ENCODE measurements at regions not wholly inside any gene's neighbourhood (a gene's known extent, or its start where the extent isn't known, plus 50 kb on each side); places are given as distances from the start of the nearest gene placed in this dataset.

DNA sequence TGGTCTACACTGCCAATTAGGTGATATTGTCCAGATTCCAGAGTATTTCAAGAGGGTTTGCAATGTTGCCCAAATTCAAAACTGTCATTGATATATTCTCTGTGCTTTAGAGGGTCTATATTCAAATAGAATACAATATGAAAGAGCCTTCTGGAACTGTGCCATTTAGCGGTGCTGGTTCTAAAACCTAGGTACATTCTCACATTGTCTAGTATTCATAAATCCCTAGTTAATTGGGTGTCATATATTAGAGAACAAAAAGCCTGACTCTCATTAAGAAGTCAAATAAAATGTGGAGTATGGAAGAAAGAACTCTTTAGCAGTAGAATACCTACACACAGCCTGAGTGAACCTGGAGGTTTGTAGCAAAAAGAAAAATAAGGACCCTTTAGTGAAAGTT is 447.9 kb downstream of the CNTN6 start:
- Mint-ChIP-seq H3K9me3 (ENCODE audit: unreplicated experiment) (no peaks in the 10 kb centered on the region), H3K4me3 (ENCODE audit: unreplicated experiment) (no peak overlapping the region), H3K27me3 (ENCODE audit: insufficient read depth, unreplicated experiment) (peaks cover 2% of the 10 kb centered on the region), H3K36me3 (ENCODE audit: insufficient read depth, unreplicated experiment) (no peaks in the 10 kb centered on the region), H3K4me1 (ENCODE audit: low read depth, unreplicated experiment) (no peaks in the 10 kb centered on the region), H3K27ac (ENCODE audit: unreplicated experiment) (no peak overlapping the region)
- no peak for DNase-seq
- ChIA-PET POLR2A (no interaction called here), CTCF (no interaction called here)
- BruUV-seq (replicated peaks) = no TSS peak
- no peak overlapping the region for H3K4me3 ChIP-seq (ENCODE audit: low read depth, low read length)
- H3K36me3 ChIP-seq (ENCODE audit: control insufficient read depth, insufficient read depth, low read length) = no peaks in the 10 kb centered on the region
- intact Hi-C loops (cut with micrococcal nuclease; ENCODE audit: unreplicated experiment) = no loop called here
- H3K27me3 ChIP-seq (replicated peaks; ENCODE audit: control insufficient read depth, insufficient read depth, low read length) = no peaks in the 10 kb centered on the region
- no peaks in the 10 kb centered on the region for H3K4me1 ChIP-seq
- H3K9me3 ChIP-seq = no peaks in the 10 kb centered on the region; the same call in 1 of the 2 replicates
- TF ChIP-seq CTCF (IDR thresholded peaks at IDR 0.05; ENCODE audit: insufficient read depth in 1 of 2, low read depth in 1 of 2, low read length in 1 of 2, severe bottlenecking in 1 of 2, unreplicated experiment in 1 of 2) = no peak

- no TSS peak for BruUV-seq (replicated peaks)
- Histone ChIP-seq H3K36me3 (ENCODE audit: control insufficient read depth, insufficient read depth, low read length) (no peaks in the 10 kb centered on the region), H3K9me3 (no peaks in the 10 kb centered on the region), H3K27me3 (replicated peaks; ENCODE audit: control insufficient read depth, insufficient read depth, low read length) (no peaks in the 10 kb centered on the region), H3K4me3 (ENCODE audit: low read depth, low read length) (no peak overlapping the region), H3K4me1 (no peaks in the 10 kb centered on the region)
- no peak overlapping the region for H3K27ac Mint-ChIP-seq (ENCODE audit: unreplicated experiment)
- POLR2A ChIA-PET = no interaction called here
- H3K36me3 Mint-ChIP-seq (ENCODE audit: insufficient read depth, unreplicated experiment) = no peaks in the 10 kb centered on the region
- CTCF ChIA-PET = no interaction called here
- TF ChIP-seq CTCF (IDR thresholded peaks at IDR 0.05; ENCODE audit: insufficient read depth in 1 of 2, low read depth in 1 of 2, low read length in 1 of 2, severe bottlenecking in 1 of 2, unreplicated experiment in 1 of 2) = no peak
- H3K4me3 Mint-ChIP-seq (ENCODE audit: unreplicated experiment) = no peak overlapping the region
- H3K27me3 Mint-ChIP-seq (ENCODE audit: insufficient read depth, unreplicated experiment) = peaks cover 6% of the 10 kb centered on the region
- no peaks in the 10 kb centered on the region for H3K9me3 Mint-ChIP-seq (ENCODE audit: unreplicated experiment)
- H3K4me1 Mint-ChIP-seq (ENCODE audit: low read depth, unreplicated experiment) = no peaks in the 10 kb centered on the region
- intact Hi-C loops (cut with micrococcal nuclease; ENCODE audit: unreplicated experiment) = no loop called here
- DNase-seq = no peak
These were observed 458.9 kb downstream of the CNTN6 start for GRCh38 chr3:1551741-1552140.

- no peak overlapping the region for H3K4me3 Mint-ChIP-seq (ENCODE audit: unreplicated experiment)
- no TSS peak for BruUV-seq (replicated peaks)
- DNase-seq = no peak
- CTCF ChIA-PET = no interaction called here
- Histone ChIP-seq H3K4me1 (no peaks in the 10 kb centered on the region), H3K27me3 (replicated peaks; ENCODE audit: control insufficient read depth, insufficient read depth, low read length) (no peaks in the 10 kb centered on the region), H3K36me3 (ENCODE audit: control insufficient read depth, insufficient read depth, low read length) (no peaks in the 10 kb centered on the region), H3K9me3 (no peaks in the 10 kb centered on the region), H3K4me3 (ENCODE audit: low read depth, low read length) (no peak overlapping the region)
- H3K27ac Mint-ChIP-seq (ENCODE audit: unreplicated experiment) = no peak overlapping the region
- H3K27me3 Mint-ChIP-seq (ENCODE audit: insufficient read depth, unreplicated experiment) = peaks cover 6% of the 10 kb centered on the region
- TF ChIP-seq CTCF (IDR thresholded peaks at IDR 0.05; ENCODE audit: insufficient read depth in 1 of 2, low read depth in 1 of 2, low read length in 1 of 2, severe bottlenecking in 1 of 2, unreplicated experiment in 1 of 2) = no peak
- no peaks in the 10 kb centered on the region for H3K4me1 Mint-ChIP-seq (ENCODE audit: low read depth, unreplicated experiment)
- intact Hi-C loops (cut with micrococcal nuclease; ENCODE audit: unreplicated experiment) = no loop called here
- H3K36me3 Mint-ChIP-seq (ENCODE audit: insufficient read depth, unreplicated experiment) = no peaks in the 10 kb centered on the region
- no peaks in the 10 kb centered on the region for H3K9me3 Mint-ChIP-seq (ENCODE audit: unreplicated experiment)
- POLR2A ChIA-PET = no interaction called here
These were observed 460.0 kb downstream of the CNTN6 start for GRCh38 chr3:1552831-1553230.
